Astrocyte of the spinal cord (primary cell): ENCODE measurements at regions not wholly inside any gene's neighbourhood (a gene's known extent, or its start where the extent isn't known, plus 50 kb on each side); places are given as distances from the start of the nearest gene placed in this dataset.

Experiments used
- DNase-seq: peaks from one replicate; pipeline ENCODE4 v3.0.0; 2011; ENCODE audit warnings: low read depth, low spot score
- H3K4me3 ChIP-seq: 2 replicates; pipeline ENCODE4 v1.5.1; 2011; ENCODE audit warnings: low read depth, mild to moderate bottlenecking, low read length, moderate library complexity
- in situ Hi-C: cut with HindIII; loops from 2 replicates; pipeline ENCODE4 v1.10.0; 2017; ENCODE audit warnings: low sequenced_read_pairs
- TF ChIP-seq, protein P1 (sequence below): IDR thresholded peaks from 2 replicates; pipeline ENCODE4 v1.5.1; 2012; ENCODE audit warnings: low read depth, mild to moderate bottlenecking, low read length, inconsistent platforms

DNA sequence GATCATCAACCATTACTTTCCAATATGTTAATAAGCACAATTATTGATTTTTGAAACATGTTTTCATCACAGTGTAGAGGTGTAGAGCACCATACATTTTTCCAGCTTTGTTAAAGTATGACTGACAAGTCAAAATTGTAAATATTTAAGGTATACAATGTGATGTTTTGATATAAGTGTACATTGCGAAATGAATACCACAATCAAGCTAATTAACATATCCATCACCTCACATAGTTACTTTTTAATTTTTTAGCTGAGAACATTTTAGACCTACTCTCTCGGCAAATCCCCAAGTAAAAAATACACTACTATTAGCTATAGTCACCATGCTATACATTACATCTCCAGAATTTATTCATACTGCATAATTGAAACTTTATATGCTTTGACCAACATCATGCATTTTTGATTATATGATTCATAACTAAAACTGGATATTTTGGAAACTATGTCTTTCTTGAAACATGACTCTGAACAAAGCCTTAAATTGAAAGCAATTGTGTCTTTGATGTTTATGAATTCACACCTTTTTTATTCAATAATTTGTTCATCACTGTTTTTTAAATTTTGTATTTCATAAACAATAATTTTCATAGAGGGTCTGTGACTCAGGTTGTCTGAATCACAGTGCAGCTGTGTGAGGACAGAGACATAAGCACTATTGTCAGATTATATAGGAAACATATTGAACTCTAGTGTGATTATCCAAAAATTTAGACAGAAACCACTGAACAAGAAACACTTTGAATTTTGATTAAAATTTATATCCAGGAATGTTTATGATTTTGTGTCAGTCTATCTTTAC is 486.1 kb downstream of the SEMA3D start:
- peak; percentile 33 for DNase-seq
- H3K4me3 ChIP-seq, result no peak overlapping the region
- TF ChIP-seq, protein P1, sequence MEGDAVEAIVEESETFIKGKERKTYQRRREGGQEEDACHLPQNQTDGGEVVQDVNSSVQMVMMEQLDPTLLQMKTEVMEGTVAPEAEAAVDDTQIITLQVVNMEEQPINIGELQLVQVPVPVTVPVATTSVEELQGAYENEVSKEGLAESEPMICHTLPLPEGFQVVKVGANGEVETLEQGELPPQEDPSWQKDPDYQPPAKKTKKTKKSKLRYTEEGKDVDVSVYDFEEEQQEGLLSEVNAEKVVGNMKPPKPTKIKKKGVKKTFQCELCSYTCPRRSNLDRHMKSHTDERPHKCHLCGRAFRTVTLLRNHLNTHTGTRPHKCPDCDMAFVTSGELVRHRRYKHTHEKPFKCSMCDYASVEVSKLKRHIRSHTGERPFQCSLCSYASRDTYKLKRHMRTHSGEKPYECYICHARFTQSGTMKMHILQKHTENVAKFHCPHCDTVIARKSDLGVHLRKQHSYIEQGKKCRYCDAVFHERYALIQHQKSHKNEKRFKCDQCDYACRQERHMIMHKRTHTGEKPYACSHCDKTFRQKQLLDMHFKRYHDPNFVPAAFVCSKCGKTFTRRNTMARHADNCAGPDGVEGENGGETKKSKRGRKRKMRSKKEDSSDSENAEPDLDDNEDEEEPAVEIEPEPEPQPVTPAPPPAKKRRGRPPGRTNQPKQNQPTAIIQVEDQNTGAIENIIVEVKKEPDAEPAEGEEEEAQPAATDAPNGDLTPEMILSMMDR, result no peak
- in situ Hi-C loops, result no loop called here

DNA sequence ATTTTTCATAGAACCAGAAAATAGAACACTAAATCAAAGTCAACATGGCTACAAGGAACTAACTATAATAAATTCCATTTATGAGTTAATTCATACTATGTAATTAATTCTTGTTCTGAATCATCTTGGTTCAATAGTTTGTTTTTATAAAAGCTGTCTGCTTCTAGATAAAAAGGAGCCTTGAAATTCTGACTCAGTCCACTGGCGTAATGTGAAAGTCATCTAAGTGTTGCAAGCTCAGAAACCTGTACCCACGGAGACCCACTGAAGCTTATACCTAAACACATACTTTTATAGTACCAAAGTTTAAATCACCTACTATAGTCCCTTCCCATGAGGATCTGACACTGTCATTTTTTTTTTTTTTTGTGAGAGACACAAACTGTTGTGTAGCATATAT is 489.4 kb downstream of the SEMA3D start:
- no peak overlapping the region for H3K4me3 ChIP-seq
- TF ChIP-seq, protein P1, result no peak
- in situ Hi-C loops, result no loop called here
- peak; percentile 92 for DNase-seq

DNA sequence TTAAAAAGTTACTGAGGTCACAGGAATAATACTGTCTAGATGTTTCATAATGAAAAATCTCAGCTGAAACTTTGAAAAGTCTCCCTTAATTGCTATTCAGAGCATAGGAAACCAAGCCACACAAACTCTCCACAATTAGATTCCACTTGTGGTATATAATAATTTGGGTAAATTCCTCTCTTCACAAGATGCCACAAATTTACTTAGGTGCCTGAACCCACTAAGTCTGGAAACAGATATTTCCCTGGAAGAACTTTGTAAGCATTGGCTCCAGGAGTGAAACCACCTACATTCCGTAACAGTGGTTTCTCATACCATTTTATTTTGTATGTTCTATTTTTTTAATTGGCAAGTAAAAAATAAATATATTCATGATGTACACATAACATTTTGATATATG is 493.4 kb downstream of the SEMA3D start:
- TF ChIP-seq, protein P1, result no peak
- in situ Hi-C loops, result no loop called here
- H3K4me3 ChIP-seq, result no peak overlapping the region
- DNase-seq, result peak; percentile 53

DNA sequence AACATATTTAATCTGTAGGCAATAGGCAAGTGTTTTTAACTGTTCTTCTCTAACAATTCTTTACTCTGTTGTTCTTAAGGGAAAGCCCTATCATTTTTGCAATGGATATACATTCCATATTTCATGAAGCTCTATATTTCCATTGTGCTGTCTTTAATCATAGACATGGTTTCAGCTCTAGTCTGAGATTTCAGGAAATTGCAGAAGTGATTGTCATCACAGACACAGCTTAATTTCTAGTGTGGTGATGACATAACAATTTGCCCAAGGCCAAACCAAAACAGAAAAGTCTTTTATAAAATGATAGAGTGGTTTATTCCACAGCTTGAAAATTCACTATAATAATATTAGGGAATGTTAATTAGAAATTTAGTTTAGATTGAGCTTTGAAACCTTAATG is 494.1 kb upstream of the SEMA3A start:
- TF ChIP-seq, protein P1, result no peak
- DNase-seq, result peak; percentile 44
- in situ Hi-C loops, result no loop called here
- no peak overlapping the region for H3K4me3 ChIP-seq

DNA sequence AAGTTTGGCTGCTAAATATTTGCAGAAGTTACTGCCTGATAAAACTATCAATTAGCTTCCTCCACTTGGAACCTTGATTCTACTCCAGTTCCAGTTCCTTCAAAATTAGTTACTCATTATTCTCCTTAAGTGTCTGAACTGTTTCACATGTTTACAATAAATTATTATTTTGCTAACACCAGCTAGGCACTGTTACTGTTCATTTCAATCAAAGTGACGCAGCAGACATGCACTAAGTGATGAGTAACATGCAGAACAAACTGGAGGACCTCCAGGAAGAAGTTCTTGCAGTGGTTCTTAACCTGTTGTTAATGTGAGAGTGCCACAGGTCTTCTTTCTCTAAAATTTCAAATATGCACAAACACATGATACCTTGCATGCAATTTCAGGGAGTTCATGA is 491.8 kb upstream of the SEMA3A start:
- TF ChIP-seq, protein P1, result no peak
- DNase-seq, result no peak
- H3K4me3 ChIP-seq, result no peak overlapping the region
- in situ Hi-C loops, result no loop called here

DNA sequence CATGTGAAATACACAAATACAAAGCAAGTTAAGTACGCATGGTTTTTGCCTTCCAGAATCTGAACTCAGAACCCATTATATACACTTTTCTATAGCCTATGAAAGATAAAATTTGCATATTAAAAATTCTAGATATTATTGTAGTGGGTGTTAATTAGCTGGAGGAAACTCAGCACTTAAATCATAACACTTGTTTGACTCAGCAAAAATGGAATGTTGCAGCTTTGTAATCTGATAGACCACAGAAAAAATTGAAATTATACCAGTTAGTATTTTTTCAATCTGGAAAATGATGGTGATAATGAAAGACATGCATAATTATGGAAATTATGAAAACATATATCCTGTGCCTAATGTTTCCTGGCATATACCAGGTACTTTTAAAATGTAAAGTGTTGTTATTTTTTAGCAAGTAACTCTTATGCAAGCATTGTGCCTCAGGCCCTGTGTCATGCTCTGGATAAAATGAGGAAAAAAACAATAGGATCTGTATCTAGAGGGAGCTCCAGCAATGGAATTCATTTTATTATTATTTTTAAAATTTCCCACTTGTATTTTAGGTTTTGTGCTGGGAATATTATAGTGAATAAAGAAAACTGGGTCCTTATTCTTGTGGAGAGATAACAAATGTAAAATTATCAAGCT is 490.4 kb upstream of the SEMA3A start:
- no peak overlapping the region for H3K4me3 ChIP-seq
- DNase-seq, result no peak
- in situ Hi-C loops, result no loop called here
- TF ChIP-seq, protein P1, result no peak
